ENCODE measurements at regions not wholly inside any gene's neighbourhood (a gene's known extent, or its start where the extent isn't known, plus 50 kb on each side); places are given as distances from the start of the nearest gene placed in this dataset.

GRCh38 chr2:217466104-217466503, 536.7 kb downstream of the TNS1 start:
- ATAC-seq (replicated peaks in 1 of 4) (no peak), DNase-seq (no peak)
- no peaks in the 10 kb centered on the region for H3K27me3 Mint-ChIP-seq
- no peaks in the 10 kb centered on the region for H3K9me3 Mint-ChIP-seq
- no peaks in the 10 kb centered on the region for H3K36me3 Mint-ChIP-seq
- H3K4me3 ChIP-seq (ENCODE audit: control insufficient read depth in 1 of 2, extremely low read depth in 1 of 2, low read length in 1 of 2): no peak overlapping the region
- no peak overlapping the region for H3K27ac ChIP-seq (ENCODE audit: low read length)
- H3K4me3 Mint-ChIP-seq: no peak overlapping the region
- ChIA-PET CTCF (no interaction called here), POLR2A (no interaction called here)
- H3K27ac Mint-ChIP-seq: no peak overlapping the region
- no peaks in the 10 kb centered on the region for H3K9me3 ChIP-seq
- no peaks in the 10 kb centered on the region for H3K36me3 ChIP-seq (ENCODE audit: control insufficient read depth in 2 of 2, extremely low read depth in 1 of 2, insufficient read depth in 1 of 2, low read length in 1 of 2)
- H3K4me1 Mint-ChIP-seq: no peaks in the 10 kb centered on the region
- 100% methylated on average over 2 of the region's 4 CpGs for WGBS (ENCODE audit: insufficient coverage)
- no peaks in the 10 kb centered on the region for H3K4me1 ChIP-seq (ENCODE audit: control insufficient read depth in 1 of 2, extremely low read depth in 1 of 2, insufficient read depth in 2 of 2, low read length in 2 of 2)
- H3K27me3 ChIP-seq (replicated peaks in 1 of 2; ENCODE audit: control insufficient read depth in 2 of 2, extremely low read depth in 1 of 2, insufficient read depth in 2 of 2, low read length in 1 of 2): no peaks in the 10 kb centered on the region

GRCh38 chr2:217465100-217465499, 537.7 kb downstream of the TNS1 start:
- H3K4me1 Mint-ChIP-seq: no peaks in the 10 kb centered on the region
- no peaks in the 10 kb centered on the region for H3K27me3 Mint-ChIP-seq
- no peak overlapping the region for H3K27ac ChIP-seq (ENCODE audit: low read length)
- ChIA-PET POLR2A (no interaction called here), CTCF (no interaction called here)
- H3K36me3 ChIP-seq (ENCODE audit: control insufficient read depth in 2 of 2, extremely low read depth in 1 of 2, insufficient read depth in 1 of 2, low read length in 1 of 2): no peaks in the 10 kb centered on the region
- no peak overlapping the region for H3K4me3 Mint-ChIP-seq
- H3K4me1 ChIP-seq (ENCODE audit: control insufficient read depth in 1 of 2, extremely low read depth in 1 of 2, insufficient read depth in 2 of 2, low read length in 2 of 2): no peaks in the 10 kb centered on the region
- H3K9me3 Mint-ChIP-seq: no peaks in the 10 kb centered on the region
- DNase-seq (no peak), ATAC-seq (replicated peaks in 1 of 4) (no peak)
- no peak overlapping the region for H3K4me3 ChIP-seq (ENCODE audit: control insufficient read depth in 1 of 2, extremely low read depth in 1 of 2, low read length in 1 of 2)
- no peak overlapping the region for H3K27ac Mint-ChIP-seq
- no peaks in the 10 kb centered on the region for H3K36me3 Mint-ChIP-seq
- H3K27me3 ChIP-seq (replicated peaks in 1 of 2; ENCODE audit: control insufficient read depth in 2 of 2, extremely low read depth in 1 of 2, insufficient read depth in 2 of 2, low read length in 1 of 2): no peaks in the 10 kb centered on the region
- H3K9me3 ChIP-seq: no peaks in the 10 kb centered on the region
- no CpG with 5 or more reads among the region's 2 CpGs for WGBS (ENCODE audit: insufficient coverage)

- H3K4me1 ChIP-seq (ENCODE audit: control insufficient read depth in 1 of 2, extremely low read depth in 1 of 2, insufficient read depth in 2 of 2, low read length in 2 of 2): no peaks in the 10 kb centered on the region
- Mint-ChIP-seq H3K36me3 (no peaks in the 10 kb centered on the region), H3K4me3 (no peak overlapping the region), H3K9me3 (no peaks in the 10 kb centered on the region), H3K27ac (no peak overlapping the region), H3K27me3 (no peaks in the 10 kb centered on the region), H3K4me1 (no peaks in the 10 kb centered on the region)
- H3K4me3 ChIP-seq (ENCODE audit: control insufficient read depth in 1 of 2, extremely low read depth in 1 of 2, low read length in 1 of 2): no peak overlapping the region
- no peaks in the 10 kb centered on the region for H3K27me3 ChIP-seq (replicated peaks in 1 of 2; ENCODE audit: control insufficient read depth in 2 of 2, extremely low read depth in 1 of 2, insufficient read depth in 2 of 2, low read length in 1 of 2)
- DNase-seq (no peak), ATAC-seq (replicated peaks in 1 of 4) (no peak)
- CTCF ChIA-PET: no interaction called here
- no peaks in the 10 kb centered on the region for H3K36me3 ChIP-seq (ENCODE audit: control insufficient read depth in 2 of 2, extremely low read depth in 1 of 2, insufficient read depth in 1 of 2, low read length in 1 of 2)
- H3K9me3 ChIP-seq: no peaks in the 10 kb centered on the region
- WGBS (ENCODE audit: insufficient coverage): no CpG with 5 or more reads among the region's 2 CpGs
- POLR2A ChIA-PET: interaction anchor here in 1 of 2 donors (0.5 kb wide), 1 partner anchor 29 kb away, joined by 3 read pairs; no protein-coding TSS in a partner anchor
- H3K27ac ChIP-seq (ENCODE audit: low read length): no peak overlapping the region
These were observed 539.3 kb downstream of the TNS1 start for GRCh38 chr2:217463402-217464075.

GRCh38 chr2:217462121-217462520, 540.7 kb downstream of the TNS1 start:
- H3K27me3 ChIP-seq (replicated peaks in 1 of 2; ENCODE audit: control insufficient read depth in 2 of 2, extremely low read depth in 1 of 2, insufficient read depth in 2 of 2, low read length in 1 of 2): no peaks in the 10 kb centered on the region
- Mint-ChIP-seq H3K4me1 (no peaks in the 10 kb centered on the region), H3K4me3 (no peak overlapping the region), H3K27ac (no peak overlapping the region), H3K27me3 (no peaks in the 10 kb centered on the region), H3K9me3 (peaks cover 0 to 5% (median 2%) of the 10 kb centered on the region in 3 donors), H3K36me3 (no peaks in the 10 kb centered on the region)
- H3K4me1 ChIP-seq (ENCODE audit: control insufficient read depth in 1 of 2, extremely low read depth in 1 of 2, insufficient read depth in 2 of 2, low read length in 2 of 2): no peaks in the 10 kb centered on the region
- H3K4me3 ChIP-seq (ENCODE audit: control insufficient read depth in 1 of 2, extremely low read depth in 1 of 2, low read length in 1 of 2): no peak overlapping the region
- H3K9me3 ChIP-seq: no peaks in the 10 kb centered on the region
- CTCF ChIA-PET: no interaction called here
- no peaks in the 10 kb centered on the region for H3K36me3 ChIP-seq (ENCODE audit: control insufficient read depth in 2 of 2, extremely low read depth in 1 of 2, insufficient read depth in 1 of 2, low read length in 1 of 2)
- no peak for DNase-seq
- POLR2A ChIA-PET: no interaction called here
- 72% methylated on average over 2 of the region's 2 CpGs for WGBS (ENCODE audit: insufficient coverage)
- no peak overlapping the region for H3K27ac ChIP-seq (ENCODE audit: low read length)
- ATAC-seq (replicated peaks in 1 of 4): no peak

- Mint-ChIP-seq H3K9me3 (peaks cover 0 to 5% (median 2%) of the 10 kb centered on the region in 3 donors), H3K27ac (no peak overlapping the region), H3K36me3 (no peaks in the 10 kb centered on the region), H3K4me1 (no peaks in the 10 kb centered on the region), H3K27me3 (no peaks in the 10 kb centered on the region), H3K4me3 (no peak overlapping the region)
- Histone ChIP-seq H3K27ac (ENCODE audit: low read length) (no peak overlapping the region), H3K9me3 (no peaks in the 10 kb centered on the region), H3K36me3 (ENCODE audit: control insufficient read depth in 2 of 2, extremely low read depth in 1 of 2, insufficient read depth in 1 of 2, low read length in 1 of 2) (no peaks in the 10 kb centered on the region), H3K4me3 (ENCODE audit: control insufficient read depth in 1 of 2, extremely low read depth in 1 of 2, low read length in 1 of 2) (no peak overlapping the region), H3K27me3 (replicated peaks in 1 of 2; ENCODE audit: control insufficient read depth in 2 of 2, extremely low read depth in 1 of 2, insufficient read depth in 2 of 2, low read length in 1 of 2) (no peaks in the 10 kb centered on the region), H3K4me1 (ENCODE audit: control insufficient read depth in 1 of 2, extremely low read depth in 1 of 2, insufficient read depth in 2 of 2, low read length in 2 of 2) (no peaks in the 10 kb centered on the region)
- DNase-seq: no peak
- ChIA-PET POLR2A (no interaction called here), CTCF (no interaction called here)
- WGBS (ENCODE audit: insufficient coverage): 86% methylated on average over 3 of the region's 4 CpGs
- no peak for ATAC-seq (replicated peaks in 1 of 4)
These were observed 541.1 kb downstream of the TNS1 start for GRCh38 chr2:217461674-217462073.

- no peaks in the 10 kb centered on the region for H3K4me1 Mint-ChIP-seq
- Histone ChIP-seq H3K27ac (ENCODE audit: low read length) (no peak overlapping the region), H3K4me3 (ENCODE audit: control insufficient read depth in 1 of 2, extremely low read depth in 1 of 2, low read length in 1 of 2) (no peak overlapping the region), H3K4me1 (ENCODE audit: control insufficient read depth in 1 of 2, extremely low read depth in 1 of 2, insufficient read depth in 2 of 2, low read length in 2 of 2) (no peaks in the 10 kb centered on the region), H3K27me3 (replicated peaks in 1 of 2; ENCODE audit: control insufficient read depth in 2 of 2, extremely low read depth in 1 of 2, insufficient read depth in 2 of 2, low read length in 1 of 2) (no peaks in the 10 kb centered on the region), H3K9me3 (no peaks in the 10 kb centered on the region), H3K36me3 (ENCODE audit: control insufficient read depth in 2 of 2, extremely low read depth in 1 of 2, insufficient read depth in 1 of 2, low read length in 1 of 2) (no peaks in the 10 kb centered on the region)
- ChIA-PET CTCF (no interaction called here), POLR2A (no interaction called here)
- peaks cover 0 to 5% (median 2%) of the 10 kb centered on the region in 3 donors for H3K9me3 Mint-ChIP-seq
- WGBS (ENCODE audit: insufficient coverage): 100% methylated on average over 1 of the region's 5 CpGs
- H3K27ac Mint-ChIP-seq: no peak overlapping the region
- H3K36me3 Mint-ChIP-seq: no peaks in the 10 kb centered on the region
- no peaks in the 10 kb centered on the region for H3K27me3 Mint-ChIP-seq
- H3K4me3 Mint-ChIP-seq: no peak overlapping the region
- DNase-seq (no peak), ATAC-seq (replicated peaks in 1 of 4) (no peak)
These were observed 543.0 kb downstream of the TNS1 start for GRCh38 chr2:217459680-217460405.
